SK-N-SH (cell line): ENCODE measurements at regions not wholly inside any gene's neighbourhood (a gene's known extent, or its start where the extent isn't known, plus 50 kb on each side); places are given as distances from the start of the nearest gene placed in this dataset.

ENCODE experiments used
- MAX ChIP-seq: IDR thresholded peaks from 2 replicates; pipeline ENCODE4 v1.4.0; 2012; ENCODE audit warnings: low read depth
- RAD21 ChIP-seq: IDR thresholded peaks from 2 replicates; pipeline ENCODE4 v1.6.1; 2012; ENCODE audit warnings: mild to moderate bottlenecking, low read length

GRCh38 chr22:49400136-49400940, 427.3 kb downstream of the BRD1 start:
- TF ChIP-seq RAD21, result no peak
- no peak for TF ChIP-seq MAX
